D721Med (cell line): ENCODE measurements at regions not wholly inside any gene's neighbourhood (a gene's known extent, or its start where the extent isn't known, plus 50 kb on each side); places are given as distances from the start of the nearest gene placed in this dataset.
A peak's percentile ranks its signal among the peaks of the same experiment; 100 is the strongest.
"Not testable (repeated sequence)": the region's sequence is repeated elsewhere in the genome, so short reads cannot be mapped to it uniquely, and the experiment has no call there.

ENCODE experiments used
- DNase-seq: peaks from one replicate; pipeline ENCODE4 v3.0.0; 2011; ENCODE audit warnings: low spot score; ENCODE audit not compliant: insufficient read length
- FAIRE-seq: peaks from 2 replicates; lab custom pipeline; 2011; peaks lifted over from hg19 to GRCh38; lab: Jason Lieb, UNC
- TF ChIP-seq, protein P1 (sequence below): IDR thresholded peaks from 2 replicates; pipeline ENCODE4 v1.5.1; 2012; ENCODE audit warnings: mild to moderate bottlenecking, control low read depth; ENCODE audit not compliant: insufficient read depth; ENCODE audit errors: missing control alignments

DNA sequence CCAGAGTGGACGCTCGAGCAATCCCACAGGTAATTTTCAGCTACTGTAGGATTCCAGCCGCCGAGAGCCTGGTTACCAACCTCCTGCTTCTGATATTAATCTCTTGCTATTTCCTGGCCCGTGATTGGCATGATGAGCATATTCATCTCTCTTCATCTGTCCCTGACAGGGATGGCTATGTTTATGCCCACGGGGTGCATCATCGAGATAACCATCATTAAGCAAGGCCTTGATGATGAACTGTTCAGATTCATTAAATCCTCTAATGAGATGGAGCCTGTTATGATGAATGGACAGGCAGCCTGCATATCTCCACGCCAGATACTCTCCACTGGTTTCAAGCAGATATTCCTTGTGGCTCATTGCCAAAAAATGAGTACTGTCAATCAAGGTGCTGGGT, 227.3 kb downstream of the ZNF37A start:
- not testable (repeated sequence) for FAIRE-seq, DNase-seq

DNA sequence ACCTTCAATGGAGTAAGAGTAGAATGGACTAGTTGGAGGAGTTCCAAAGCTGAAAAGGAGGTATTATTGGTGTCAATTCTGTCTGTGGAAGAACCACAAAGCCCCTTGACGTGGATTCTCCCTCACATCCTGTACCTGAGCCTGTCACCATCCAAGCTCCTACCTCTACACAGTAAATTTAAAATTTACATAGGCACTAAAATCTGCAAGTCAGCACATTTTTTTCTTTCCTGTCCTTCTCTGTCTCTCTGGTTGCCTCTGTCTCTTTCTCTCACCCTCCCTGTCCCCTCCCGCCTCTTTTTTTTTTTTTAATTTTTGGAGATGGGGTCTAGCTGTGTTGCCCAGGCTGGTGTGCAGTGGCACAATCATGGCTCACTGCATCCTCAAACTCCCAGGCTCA, 236.2 kb downstream of the ZNF37A start:
- DNase-seq, FAIRE-seq: not testable (repeated sequence)

DNA sequence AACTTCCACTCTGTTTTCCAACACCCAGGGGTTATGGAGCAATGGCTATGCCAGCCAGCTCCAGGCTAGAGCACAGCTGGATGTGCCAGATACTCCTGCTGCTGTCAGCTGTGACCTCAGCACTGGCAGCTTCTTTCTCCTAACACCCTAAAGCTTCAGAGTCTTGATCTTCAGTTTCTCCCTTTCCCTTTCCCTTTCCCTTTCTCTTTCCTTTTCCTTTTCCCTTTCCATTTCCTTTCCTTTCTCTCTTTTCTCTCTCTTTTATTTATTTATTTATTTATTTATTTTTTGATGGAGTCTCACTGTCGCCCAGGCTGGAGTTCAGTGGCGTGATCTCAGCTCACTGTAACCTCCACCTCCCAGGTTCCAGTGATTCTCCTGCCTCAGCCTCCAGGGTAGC, 237.0 kb downstream of the ZNF37A start:
- DNase-seq, FAIRE-seq: not testable (repeated sequence)

DNA sequence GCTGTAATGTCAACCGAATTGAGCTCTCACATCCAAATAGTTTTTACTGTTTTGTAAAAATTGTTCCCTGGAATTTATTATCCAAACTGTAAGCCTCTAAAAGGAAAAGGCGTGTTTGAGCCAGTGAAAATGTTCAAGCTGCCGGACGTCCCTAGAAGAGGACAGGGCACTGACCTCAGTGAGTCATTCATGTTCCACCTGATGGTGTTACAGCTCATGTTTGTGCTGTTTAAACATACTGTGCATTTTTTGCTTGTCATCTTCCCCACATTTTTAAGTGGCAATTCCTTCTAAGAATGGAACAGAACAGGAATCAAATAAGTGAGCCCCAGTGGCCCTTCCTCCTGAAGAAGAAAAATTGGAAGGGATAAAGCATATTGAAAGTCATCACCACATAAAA, 239.6 kb downstream of the ZNF37A start:
- not testable (repeated sequence) for FAIRE-seq, DNase-seq

DNA sequence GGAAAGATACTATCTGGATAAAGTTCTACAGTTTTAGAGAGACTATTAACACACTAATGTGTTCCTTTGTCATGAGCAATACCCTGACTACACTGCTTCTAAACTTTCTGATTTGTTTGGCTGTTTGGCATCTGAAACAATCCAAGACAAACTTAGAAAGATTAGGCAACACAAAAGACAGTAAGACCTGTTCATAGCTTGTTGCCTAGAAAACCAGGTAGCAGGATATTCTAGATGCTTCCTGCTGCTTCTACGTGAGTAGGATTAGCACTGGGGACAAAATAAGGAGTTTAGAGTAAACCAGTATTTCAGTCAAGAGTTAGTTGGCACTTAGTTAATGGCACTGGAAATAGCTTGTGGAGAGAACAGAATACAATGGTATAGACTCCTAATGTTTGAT, 256.5 kb downstream of the ZNF37A start:
- not testable (repeated sequence) for DNase-seq, FAIRE-seq

DNA sequence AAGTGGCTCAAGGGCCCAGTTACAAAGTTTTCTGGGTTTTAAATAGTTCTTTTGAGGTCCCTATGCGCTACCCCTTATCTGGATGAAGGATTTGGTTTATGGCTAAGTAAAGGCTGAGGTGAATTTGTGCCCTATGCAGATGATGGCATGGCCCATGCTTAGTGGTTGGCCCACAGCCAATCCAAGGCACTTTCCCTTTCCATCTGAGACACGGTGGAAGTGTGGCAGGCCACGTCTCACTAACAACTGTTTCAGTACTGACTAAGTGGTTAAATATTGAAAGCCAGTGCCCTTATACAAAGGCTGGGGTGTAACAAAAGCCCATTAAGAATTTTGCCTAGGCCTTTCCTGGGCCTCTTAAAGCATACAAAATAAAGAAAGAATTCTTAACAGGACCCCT, 260.3 kb downstream of the ZNF37A start:
- FAIRE-seq, DNase-seq: not testable (repeated sequence)

DNA sequence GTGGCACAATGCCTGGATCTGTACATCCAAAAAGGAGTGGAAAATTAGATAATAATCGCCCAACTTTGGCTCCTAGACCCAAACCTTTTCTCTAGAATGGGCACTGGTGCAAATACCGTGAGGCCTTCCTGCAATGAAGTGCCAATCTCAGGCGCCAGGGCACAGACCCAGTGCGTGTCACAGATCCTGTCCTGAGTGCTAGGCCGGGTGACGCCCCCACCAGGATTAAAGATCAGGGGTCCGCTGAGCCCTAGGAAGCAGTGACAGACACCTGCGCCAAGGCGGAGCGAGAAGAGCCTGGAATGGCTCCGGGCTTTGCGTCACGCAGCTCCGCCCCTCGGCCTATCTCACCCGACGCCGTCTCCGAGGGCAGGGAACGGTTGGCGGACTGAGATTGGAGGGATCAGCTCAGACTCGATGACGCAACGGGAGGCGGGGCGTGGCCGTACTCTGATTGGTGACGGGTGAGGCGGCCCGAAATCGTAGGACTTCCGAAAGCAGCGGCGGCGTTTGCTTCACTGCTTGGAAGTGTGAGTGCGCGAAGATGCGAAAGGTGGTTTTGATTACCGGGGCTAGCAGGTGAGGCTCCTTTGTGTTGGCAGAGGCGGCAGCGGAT, 261.9 kb downstream of the ZNF37A start:
- not testable (repeated sequence) for FAIRE-seq, DNase-seq

DNA sequence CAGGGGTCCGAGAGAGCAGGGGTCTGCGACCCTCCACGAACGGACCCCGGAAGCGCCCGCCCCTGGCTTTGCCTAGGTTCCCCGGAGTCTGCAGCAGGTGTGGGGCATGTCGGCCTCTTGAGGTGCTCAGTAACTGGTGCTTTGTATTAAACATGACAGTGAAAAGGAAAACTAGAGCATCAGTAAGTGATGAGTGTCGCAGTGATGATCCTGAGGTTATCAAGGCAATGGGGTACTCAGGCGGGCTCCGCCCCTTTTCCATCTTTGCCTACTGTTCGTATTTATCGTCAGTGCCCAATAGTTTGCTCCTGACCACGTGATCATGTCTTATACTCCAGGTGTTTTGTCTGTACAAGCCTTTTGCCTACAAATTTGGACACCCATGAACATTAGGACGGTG, 262.4 kb downstream of the ZNF37A start:
- not testable (repeated sequence) for DNase-seq, FAIRE-seq

DNA sequence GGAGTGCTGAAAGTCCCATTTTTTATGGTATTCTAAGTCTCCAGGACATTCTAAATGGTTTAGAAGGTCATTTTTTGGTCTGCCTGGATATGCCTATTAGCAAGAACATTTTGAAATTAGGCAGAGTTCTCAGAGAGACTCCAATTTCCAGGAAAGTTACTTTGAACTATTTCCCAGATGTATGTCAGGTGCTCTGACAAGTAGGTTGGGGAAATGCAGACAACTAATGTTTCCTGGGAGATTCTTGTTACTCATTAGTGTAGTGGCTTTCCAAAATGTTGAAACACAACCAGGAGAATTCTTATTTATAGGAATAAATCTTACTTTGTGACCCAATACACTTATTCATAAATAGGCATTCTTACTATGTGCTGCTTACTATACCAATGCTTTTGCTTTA, 268.4 kb downstream of the ZNF37A start:
- DNase-seq = not testable (repeated sequence)

DNA sequence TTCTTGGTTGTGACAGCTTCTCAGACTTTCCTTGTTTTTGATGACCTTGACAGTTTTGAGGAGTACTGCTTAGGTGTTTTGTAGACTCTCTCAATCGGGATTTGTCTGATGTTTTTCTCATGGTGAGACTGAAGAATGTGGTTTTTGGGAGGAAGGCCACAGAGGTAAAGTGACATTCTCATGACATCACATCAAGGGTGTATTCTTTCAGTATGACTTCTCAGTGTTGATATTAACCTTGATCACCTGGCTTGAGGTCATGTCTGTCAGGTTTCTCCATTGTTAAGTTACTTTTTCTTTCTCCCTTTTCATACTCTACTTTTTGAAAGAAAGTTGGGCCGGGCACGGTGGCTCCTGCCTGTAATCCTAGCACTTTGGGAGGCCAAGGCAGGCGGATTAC, 269.9 kb downstream of the ZNF37A start:
- FAIRE-seq, DNase-seq: not testable (repeated sequence)

More for the DNA sequence above, 268.4 kb downstream of the ZNF37A start:
- FAIRE-seq = not testable (repeated sequence)

DNA sequence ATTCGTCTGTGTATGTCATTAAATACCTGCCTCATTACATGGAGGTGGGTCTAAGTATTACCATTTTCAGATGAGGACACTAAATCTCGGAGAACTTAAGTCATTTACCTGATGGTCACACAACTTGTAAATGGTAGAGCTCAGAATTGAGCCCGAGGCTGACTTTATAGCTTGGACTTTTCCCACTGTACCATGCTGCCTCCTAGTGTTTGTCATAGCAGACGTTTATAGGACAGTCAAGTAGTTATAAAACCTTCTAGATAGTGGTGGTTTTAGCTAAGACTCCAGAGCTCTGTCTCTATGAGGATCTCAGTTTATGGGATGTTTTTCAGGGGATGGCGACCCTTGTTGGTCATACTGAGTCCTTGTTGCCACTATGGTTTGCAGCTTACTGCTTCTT, 271.8 kb downstream of the ZNF37A start:
- DNase-seq = not testable (repeated sequence)
- FAIRE-seq = peak; percentile 58
- TF ChIP-seq, protein P1, sequence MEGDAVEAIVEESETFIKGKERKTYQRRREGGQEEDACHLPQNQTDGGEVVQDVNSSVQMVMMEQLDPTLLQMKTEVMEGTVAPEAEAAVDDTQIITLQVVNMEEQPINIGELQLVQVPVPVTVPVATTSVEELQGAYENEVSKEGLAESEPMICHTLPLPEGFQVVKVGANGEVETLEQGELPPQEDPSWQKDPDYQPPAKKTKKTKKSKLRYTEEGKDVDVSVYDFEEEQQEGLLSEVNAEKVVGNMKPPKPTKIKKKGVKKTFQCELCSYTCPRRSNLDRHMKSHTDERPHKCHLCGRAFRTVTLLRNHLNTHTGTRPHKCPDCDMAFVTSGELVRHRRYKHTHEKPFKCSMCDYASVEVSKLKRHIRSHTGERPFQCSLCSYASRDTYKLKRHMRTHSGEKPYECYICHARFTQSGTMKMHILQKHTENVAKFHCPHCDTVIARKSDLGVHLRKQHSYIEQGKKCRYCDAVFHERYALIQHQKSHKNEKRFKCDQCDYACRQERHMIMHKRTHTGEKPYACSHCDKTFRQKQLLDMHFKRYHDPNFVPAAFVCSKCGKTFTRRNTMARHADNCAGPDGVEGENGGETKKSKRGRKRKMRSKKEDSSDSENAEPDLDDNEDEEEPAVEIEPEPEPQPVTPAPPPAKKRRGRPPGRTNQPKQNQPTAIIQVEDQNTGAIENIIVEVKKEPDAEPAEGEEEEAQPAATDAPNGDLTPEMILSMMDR = peak; percentile 30

DNA sequence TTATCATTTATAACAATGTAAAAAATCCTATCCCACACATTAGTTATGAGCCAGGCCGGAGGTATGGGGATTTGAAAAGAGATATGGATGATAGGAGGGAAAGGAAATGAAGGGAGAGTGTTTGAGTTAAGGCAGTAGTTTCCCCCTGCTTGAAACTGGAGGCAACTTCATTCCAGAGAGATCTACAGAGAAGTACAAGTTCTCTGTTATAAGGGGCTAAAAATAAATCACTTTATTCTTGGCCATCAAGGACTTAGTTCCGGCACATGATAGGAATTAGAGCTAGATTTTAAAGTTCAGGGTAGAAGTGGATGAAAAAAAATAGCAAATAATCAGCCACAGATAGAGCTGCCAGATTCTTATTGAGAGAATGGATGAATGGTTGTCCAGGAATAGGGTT, 289.7 kb downstream of the ZNF37A start:
- DNase-seq, FAIRE-seq: not testable (repeated sequence)

DNA sequence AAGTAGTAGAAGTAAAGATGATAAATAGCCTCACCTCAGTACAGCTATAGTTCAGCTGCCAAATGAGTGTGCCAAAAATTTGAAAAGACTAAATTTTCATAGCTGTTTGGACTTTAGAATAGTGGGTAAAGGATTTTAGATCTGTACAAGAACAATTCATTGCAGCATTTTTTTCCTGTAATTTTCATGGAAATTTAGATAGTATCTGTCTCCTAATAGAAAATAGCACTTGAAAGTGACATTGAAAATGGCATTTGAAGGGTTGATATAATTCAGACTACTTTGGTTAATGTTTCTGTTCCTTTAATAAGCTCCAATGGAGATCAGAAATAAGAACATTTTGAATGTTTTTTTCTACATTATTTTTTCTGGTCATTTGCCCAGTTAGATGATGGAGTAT, 292.7 kb downstream of the ZNF37A start:
- not testable (repeated sequence) for FAIRE-seq, DNase-seq

DNA sequence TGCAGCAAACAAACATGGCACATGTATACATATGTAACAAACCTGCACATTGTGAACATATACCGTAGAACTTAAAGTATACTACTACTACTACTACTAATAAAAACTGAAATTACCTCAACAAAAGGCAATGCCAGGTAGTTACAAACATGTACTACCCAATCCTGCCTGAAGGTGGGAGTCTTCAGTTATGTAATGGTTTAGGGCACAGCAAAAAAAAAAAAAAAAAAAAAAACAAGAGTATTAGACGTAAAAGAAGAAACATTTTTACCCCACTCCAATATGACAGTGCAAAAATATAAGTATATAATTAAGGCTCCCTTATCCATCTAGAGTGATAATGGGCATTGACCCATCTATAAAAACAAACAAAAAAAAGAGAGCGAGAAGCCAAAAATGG, 296.6 kb downstream of the ZNF37A start:
- not testable (repeated sequence) for FAIRE-seq, DNase-seq

DNA sequence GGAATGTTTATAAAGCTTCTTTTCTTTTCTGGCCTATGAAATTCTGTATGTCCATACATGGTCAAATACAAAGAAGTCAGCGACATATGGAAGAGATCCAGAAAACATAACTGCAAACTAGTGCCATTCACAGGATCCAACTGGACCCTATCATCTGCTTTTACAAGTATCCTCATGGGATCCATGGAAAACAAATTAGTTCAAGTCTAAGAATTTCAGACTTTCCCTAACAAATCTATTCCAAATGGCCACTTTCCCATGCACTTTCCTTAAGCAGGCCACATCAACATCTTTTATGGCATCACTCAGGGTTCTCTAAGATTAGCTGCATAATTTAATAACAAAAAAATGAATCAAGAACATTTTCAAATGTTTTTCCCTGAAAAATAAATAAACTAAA, 301.3 kb downstream of the ZNF37A start:
- DNase-seq, FAIRE-seq: not testable (repeated sequence)

DNA sequence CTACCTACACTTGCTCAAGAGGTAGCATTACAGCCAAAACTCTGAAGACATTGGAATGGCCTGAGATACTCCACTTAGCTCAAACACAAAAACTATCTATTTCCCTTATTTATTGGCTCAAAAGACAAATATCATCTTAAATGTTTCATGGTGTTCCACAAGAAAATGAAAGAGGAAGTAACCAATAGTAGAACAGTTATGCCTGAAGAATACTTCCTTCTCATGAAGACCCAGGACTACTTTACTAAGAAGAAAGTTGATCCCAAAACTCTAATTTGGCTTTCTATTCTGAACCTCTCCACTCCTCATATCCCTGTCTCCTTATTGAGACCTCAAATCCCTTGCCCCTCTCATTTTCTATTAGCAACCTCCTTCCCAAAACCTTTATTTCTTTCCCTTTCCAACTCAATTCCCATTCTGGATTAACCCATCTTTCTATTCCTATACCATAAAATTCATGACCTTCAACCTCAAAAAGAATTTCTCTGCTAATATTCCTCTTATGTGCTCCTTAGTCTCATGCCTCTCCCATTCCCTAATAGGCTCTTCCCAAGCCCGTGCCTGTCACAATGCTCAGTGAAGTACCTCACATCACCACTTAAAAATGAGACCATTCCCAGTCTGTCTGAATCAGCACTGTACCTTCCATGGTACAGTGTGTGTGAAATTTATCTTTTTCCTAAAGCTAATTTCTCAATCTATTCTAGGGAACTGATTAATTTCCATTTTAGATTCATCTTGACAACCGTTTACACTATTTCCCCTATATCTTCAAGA, 302.2 kb downstream of the ZNF37A start:
- not testable (repeated sequence) for FAIRE-seq, DNase-seq

DNA sequence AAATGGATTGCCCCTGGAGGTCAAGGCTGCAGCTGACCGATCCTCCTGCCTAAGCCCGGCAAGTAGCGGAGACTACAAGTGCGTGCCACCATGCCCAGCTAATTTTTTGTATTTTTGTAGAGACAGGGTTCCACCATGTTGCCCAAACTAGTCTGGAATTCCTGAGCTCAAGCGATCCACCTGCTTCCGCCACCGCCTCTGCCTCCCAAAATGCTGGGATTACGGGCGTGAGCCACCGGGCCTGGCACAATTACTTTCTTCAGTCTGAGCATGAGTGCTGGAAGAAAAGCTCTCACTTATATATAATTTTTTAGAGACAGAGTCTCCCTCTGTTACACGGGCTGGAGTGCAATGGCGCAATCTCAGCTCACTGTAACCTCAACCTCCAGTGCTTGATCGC, 307.4 kb downstream of the ZNF37A start:
- not testable (repeated sequence) for DNase-seq

DNA sequence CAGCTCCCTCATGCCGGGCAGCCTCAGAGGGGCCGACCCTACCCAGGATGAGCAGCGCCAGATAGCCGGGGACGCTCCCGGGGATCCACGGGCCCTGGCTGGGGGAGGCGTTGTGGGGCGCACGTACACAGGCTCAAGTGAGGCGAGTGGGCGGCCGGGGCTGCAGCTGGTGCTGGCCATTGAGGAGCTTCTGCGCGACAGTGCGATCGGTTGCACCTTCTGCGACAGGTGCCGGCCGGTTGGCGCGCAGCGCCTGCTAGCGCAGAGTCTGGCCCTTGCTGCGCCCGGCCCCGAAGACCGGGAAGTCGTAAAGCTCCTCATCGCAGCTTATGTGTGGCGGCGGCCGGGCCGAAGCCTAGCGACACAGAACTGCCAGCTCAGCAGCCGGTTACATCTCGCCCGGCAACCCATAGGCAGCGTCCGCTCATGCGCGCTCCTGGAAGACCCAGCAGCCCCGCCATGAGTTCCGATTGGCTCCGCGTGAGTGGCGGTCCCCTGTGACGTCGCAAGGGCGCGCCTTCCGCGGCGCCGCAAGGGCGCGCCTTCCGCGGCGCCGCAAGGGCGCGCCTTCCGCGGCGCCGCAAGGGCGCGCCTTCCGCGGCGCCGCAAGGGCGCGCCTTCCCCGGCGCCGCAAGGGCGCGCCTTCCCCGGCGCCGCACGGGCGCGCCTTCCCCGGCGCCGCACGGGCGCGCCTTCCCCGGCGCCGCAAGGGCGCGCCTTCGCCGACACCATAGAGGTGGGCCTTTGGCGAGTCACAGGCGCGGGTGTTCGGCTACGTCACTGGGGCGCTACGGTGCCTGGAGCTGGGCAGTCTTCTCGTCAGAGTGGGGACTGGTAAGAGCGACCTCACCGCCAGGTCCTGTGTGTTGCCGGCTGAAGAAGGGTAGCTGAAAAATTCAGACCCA, 308.6 kb downstream of the ZNF37A start:
- not testable (repeated sequence) for FAIRE-seq
- DNase-seq = peak; percentile 57

More for the DNA sequence above, 307.4 kb downstream of the ZNF37A start:
- FAIRE-seq = not testable (repeated sequence)
